Stimulated activated CD8-positive, alpha-beta memory T cell treated with anti-CD3 and anti-CD28 coated beads, Interleukin-7, amount 100 ng/mL, for 1 hour (primary cell): ENCODE measurements at regions not wholly inside any gene's neighbourhood (a gene's known extent, or its start where the extent isn't known, plus 50 kb on each side); places are given as distances from the start of the nearest gene placed in this dataset.
"Not testable (repeated sequence)": the region's sequence is repeated elsewhere in the genome, so short reads cannot be mapped to it uniquely, and the experiment has no call there.

ENCODE experiments used
- DNase-seq, 2 donors: peaks; one replicate each; pipeline ENCODE4 v3.0.0-alpha.2; 2020; ENCODE audit warnings: low read depth in 2 of 2

DNA sequence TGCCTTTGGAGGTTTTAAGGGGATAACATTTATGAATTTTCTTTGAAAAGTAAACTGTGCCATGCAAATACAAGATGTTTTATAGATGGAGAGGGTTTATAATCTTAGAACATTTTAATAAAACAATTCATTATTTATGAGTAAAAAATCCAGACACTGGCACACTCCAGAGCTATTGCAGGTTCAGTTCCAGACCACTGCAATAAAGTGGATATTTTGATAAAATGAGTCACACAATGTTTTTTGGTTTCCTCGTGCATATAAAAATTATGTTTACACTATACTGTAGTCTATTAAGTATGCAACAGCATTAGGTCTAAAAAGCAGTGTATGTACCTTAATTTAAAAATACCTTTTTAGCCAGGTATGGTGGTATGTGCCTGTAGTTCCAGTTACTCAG is 146.2 kb upstream of the ZBED5 start:
- DNase-seq, result no peak

DNA sequence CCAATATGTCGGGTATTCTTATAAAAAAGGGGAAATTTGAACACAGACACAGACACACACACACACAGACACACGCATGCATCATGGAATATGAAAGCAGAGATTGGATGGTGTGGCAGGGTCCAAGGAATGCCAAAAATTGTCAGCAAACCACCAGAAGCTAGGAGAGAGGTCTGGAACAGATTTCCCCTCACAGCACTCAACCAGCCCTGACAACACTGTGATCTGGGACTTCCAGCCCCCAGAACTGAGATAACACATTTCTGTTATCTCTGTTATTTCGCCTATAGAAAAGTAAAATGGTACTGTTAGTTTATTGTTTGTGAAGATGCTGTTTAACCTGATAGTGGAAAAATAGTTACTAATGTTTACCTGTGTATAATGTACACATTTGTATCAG is 145.4 kb upstream of the ZBED5 start:
- DNase-seq, result no peak

DNA sequence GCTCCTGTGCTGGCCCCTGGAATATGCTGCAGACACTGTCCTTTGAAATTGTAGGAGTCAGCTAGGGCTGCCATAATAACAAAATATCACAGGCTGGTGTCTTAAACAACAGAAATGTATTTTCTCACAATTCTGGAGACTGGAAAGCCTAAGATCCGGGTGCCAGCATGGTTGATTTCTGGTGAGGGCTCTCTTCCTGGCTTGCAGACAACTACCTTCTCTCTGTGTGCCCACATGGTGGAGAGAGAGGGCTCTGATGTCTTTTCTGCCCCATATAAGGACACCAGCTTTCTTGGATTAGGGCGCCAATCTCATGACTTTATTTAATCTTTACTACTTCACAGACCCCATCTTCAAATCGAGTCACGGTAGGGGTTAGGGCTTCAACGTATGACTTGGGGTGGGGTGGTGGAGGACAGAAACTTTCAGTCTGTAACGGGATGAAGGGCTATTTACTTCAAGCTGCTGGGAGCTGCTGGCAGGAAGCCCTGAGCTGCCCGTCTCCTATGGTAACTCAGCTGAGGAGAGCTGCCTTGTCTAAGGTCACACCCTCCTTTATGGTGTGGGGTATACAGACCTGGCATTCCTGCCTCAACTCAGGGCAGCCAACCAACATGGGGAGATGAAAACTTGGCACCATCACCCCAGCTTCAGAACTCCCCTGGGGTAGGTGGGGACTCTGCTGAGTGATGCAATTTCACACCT is 142.9 kb upstream of the ZBED5 start:
- no peak for DNase-seq

DNA sequence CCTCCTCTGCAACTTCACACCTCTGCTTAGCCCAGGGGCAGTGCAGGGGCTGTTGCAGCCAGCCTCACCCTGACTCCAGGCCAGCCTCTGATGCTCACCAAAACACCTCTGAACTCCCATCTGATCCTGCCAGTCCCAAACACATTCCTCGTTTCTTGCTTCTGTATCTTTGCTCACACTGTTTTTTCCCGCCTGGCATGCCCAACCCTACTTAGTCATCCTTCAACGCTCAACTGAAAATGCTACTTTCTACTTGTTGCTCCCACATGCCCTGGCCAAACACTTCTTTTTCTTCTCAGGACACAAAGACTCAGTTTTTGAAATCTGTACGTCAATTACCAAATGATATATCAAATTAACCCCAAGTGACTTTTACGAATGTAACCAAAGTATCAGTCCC is 140.8 kb upstream of the ZBED5 start:
- no peak for DNase-seq

DNA sequence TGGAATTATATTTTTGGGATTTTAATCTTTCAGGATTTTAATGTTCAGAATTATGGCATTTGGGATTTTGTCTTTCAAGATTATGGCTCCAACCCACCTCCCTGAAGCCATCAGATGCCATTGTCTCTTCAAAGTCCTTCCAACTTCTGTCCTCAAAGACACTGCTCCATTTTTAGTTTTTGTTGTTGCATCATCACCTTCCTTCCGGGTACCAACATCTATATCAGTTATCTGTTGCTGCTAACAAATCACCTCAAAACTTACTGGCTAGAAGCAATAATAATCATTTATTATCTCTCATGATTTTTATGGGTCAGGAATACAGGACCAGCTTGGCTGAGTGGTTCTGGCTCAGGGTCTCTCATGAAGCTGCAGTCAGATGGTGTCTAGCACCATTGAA is 138.8 kb upstream of the ZBED5 start:
- DNase-seq, result no peak

DNA sequence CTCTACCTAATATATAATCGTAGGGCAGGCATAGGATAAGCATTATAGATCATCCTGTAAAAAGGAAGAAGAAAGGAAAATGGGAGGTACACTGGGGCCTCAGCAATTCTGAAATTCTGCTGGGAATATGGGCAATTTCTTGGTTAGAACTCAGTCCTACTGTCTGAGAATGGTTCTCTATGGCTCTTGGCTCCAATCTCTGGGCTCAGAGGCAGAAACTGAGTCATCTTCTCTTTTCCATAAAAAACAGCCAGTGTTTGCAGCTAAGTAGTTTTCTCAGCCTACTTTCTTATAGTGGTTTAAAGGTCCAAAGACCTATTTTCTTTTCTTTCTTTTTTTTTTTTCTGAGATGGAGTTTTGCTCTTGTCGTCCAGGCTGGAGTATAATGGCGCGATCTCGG is 135.8 kb upstream of the ZBED5 start:
- DNase-seq, result no peak

DNA sequence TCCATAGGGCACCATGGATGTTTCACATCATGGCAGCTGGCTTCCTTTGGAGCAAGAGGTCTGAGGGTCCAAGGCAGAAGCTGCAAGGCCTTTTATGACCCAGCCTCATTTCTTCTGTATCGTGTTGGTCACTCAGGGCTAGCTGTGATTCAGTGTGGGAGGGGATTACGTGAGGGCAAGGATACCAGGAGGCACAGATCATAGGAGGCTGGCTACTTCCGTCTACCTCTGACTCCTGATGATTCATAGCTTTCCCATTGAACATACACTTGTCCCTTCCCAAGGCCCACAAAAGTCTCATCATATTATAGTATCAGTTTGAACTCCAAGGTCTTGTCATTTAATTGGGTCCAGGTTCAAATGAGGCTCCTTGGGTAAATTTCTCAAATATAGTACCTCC is 135.3 kb upstream of the ZBED5 start:
- no peak for DNase-seq

DNA sequence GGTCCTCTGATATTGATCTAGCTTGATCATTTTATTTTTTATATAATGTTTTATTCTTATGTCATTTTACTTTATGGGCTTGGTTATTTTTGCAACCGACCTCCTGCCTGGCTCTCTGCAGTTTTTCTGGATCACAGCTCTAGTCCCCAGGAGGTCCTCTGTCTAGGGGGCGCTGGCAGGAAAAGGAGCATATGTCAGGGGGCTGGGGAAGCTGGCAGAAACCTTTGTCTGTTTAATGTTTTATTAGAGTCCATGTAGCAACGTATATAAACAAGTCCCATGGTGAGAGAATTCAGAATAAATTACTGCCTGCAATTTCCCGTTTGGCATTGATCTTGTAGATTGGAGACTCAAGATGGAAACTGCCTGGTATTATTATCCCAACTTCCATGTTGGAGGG is 133.5 kb upstream of the ZBED5 start:
- DNase-seq, result no peak

DNA sequence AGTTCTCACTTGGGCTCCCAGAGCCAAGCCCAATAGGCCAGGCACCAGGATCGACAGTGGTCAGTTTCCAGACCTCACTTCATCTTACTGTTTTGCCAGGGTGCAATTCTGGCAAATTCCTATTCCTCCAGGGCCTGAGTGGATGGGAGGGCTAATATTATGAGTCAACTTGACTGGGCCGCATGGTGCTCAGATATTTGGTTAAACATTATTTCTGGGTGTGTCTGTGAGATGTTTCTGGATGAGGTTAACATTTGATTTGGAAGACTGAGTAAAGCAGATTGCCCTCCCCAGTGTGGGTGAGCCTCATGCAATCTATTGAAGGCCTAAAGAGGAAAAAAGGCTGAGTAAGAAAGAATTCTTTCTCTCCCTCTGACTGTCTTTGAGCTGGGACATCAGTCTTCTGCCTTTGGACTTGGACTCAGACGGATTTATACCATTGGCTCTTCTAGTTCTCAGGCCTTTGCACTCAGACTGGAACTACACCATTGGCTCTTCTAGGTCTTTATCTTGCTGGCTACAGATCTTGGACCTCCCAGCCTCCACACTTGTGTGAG is 132.9 kb upstream of the ZBED5 start:
- no peak for DNase-seq

DNA sequence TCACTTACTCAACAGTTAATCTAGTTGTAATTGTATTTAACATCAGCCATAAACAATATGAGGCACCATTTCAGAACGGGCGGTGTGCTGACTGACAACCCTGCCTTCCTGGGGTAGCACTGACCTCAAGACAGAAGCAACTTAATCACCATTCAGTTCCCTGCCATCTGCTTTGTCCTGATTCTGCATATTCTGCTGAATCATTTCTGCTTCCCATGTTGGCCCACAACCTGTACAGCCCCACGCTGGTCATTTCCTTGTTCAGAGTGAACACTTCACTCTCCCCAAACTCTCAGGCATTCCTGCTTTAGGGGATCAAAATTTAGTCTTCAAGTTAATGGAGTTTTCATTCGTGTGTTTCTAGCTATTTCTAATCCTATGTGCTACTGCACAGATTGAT is 132.3 kb upstream of the ZBED5 start:
- no peak for DNase-seq

DNA sequence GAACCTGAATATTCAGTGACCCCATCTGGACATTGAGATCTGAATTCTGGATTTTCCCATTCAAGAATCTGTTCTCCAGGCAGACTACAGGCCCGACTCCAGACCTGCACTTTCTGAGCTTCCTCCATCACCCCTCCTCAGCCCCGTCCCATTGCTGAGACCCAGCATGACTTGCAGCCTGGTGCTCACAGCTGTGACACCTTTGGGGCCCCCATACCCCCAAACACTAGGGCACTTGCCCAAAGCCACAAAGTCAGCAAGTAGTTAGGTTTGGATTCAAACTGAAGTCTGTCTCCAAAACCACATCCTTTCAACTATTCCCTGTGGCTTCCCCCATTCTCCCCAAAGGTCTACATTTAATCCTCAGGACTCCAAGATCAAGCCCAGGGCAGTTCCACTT is 128.2 kb upstream of the ZBED5 start:
- no peak for DNase-seq

DNA sequence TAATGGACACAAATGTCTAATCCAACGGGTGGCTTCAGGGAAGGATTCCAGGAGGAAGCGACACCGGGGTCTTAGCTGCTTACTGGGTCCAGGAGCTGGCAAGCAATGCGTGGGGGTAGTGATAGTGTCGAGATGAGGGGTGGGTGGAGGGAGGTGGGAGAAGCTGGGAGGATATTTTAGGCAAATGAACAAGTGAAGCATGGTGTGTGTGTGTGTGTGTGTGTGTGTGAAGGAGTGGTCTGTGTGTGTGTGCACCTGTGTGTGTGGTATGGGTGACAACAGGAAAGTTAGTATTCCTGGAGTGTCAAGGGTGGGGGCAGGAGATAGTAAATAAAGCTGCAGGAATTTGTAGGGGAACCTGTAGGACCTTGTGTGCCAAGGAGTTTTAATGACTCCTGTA is 126.9 kb upstream of the ZBED5 start:
- DNase-seq, result no peak

DNA sequence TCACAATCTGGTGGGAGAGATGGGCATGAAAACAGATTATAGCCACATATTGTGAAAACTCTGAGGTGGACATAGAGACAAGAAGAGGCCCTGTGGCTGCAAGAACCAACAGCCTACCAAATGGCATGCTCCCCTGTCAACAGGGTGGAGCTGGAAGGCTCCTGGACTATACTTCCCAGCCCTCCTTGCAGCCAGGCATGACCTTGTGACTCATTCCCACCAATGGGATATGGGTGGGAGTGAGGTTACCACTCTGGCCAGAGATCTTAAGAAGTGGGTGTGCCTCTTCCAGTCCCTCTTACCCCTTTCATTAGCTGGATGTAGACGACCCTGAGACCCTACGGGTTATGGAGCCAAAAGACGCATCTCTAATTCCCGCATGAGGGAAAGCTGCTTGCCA is 126.4 kb upstream of the ZBED5 start:
- DNase-seq, result no peak

DNA sequence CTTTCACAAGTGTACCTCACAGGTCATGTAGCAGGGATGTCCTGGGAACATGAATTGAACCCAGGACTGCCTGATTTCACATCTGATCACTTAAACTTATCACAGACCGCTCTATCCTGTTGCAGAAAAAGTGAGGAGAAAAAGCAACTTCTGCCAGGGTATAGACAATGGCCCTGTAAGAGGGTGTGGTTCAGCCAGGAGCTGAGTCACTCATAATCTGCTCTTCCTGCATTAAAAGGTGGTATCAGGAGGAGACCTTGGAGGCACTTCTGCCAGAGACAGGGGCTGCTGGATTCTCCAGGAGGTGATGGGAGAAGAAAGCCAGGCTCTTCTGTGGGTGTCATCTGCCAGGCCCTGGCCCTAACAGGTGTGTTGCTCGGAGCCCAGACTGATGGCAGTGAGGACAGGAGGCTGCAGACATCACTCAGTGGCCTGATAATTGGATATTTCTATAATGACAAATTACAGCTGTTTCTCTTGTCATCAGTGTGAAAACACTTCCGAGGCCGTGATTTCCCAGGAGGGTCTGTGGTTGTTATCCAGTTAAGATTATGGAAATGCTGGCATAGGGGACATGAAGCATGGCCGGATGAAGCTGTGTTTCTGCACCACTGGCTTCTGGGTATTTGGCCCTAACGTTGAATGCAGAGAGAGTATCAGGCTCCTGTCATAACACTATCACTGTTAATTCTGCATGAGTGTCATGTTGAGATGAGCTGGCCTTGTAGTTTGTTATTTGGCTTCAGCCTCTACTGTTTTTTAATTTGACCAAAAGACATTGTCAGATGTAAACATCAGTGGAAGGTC is 125.1 kb upstream of the ZBED5 start:
- DNase-seq, result no peak

DNA sequence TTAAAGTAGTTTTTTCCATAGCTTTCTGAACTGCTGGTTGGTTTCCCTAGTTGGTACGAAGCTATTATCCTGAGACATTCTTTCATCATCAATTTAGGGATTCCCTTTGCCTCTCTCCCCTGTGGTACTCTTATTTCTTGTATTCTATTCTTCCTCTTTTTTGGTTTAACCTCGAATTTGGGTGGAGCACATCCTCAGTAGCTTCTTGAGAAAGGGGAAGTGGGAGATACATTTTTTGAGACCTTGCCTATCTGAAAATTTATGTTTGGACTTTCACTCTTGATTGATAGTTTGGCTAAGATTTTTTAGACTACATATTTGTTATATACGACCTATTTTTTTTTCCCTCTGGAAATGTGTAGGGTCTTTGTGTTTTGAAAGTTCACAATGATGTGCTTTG is 121.7 kb upstream of the ZBED5 start:
- DNase-seq, result no peak

DNA sequence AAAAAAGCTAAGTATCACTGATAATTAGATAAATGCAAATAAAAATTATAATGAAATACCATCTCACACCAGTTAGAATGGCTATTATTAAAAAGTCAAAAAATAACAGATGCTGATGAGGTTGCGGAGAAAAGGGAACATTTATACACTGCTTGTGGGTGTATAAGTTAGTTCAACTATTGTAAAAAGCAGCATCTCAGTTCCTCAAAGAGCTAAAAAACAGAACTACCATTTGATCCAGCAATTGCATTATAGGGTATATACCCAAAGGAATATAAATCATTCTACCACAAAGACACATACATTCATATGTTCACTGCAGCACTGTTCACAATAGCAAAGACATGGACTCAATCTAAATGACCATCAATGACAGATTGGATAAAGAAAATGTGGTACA is 120.3 kb upstream of the ZBED5 start:
- DNase-seq, result no peak

DNA sequence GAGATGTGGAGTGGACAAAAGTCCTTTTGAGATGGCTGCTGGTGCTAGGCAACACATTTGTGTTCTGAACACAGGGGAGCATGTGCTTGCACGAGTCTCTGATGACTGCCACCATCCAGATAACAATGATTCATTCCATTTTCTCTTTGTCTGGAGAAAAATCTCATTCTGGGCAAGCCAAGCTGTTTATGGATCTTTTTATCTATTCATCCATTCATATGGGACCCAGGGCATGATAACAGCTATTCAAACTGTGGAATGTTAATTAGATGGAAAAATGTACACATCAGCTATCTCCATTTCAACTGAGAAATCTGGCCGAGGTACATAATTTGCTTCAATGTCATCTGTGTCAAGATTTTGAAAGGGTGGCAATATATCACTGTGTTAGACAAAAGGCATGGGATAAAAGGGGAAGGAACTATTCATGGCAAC is 117.5 kb upstream of the ZBED5 start:
- DNase-seq, result no peak

DNA sequence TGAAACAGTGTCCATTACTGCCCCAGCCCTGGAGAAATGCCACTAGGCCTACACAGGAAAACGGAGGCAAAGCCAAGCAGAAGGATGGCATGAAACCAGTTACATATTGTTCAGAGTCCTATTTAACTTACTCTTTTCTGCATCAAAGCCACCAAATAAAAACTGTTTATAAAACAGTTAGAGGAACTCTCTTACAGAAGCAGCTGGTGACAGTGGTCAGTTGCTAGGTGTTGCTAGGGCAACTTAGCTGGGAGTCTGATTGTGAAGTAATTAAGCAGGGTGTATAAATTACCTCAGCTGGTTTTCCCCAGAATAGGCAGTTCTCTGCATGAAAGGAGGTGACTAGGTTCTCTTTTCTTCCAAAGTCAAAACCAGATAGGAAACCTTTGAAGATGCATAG is 115.6 kb upstream of the ZBED5 start:
- no peak for DNase-seq

DNA sequence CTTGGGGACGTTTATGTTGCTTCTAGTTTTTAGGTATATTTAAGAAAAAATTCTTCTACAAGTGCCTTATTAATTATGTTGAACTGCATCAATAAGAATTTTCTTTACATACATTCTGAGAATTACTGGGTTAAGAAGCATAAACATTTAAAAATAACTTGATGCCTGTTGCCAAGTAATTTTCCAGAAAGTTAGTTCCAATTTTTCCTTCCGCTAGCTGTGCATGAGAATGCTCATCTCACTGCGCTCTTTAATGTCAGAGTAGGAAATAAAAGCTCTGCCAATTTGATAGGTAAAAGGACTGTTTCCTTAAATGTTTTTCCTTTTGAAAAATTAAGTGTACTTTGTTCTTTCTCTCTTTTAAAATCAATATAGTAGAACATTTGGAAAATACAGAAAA is 113.1 kb upstream of the ZBED5 start:
- no peak for DNase-seq

DNA sequence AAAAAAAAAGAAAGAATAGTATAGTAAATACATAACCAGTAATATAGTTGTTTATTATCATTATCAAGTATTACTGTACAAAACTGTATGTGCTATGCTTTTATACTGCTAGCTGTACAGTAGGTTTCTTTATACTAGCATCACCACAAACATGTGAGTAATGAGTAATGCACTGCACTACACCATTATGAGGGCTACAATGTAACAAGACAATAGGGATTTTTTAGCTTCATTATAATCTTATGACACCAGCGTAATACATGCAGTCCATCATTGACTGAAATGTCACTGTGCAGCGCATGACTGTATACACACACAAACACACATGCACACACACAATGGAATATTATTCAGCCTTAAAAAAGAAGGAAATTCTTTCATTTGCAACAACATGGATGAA is 111.5 kb upstream of the ZBED5 start:
- no peak for DNase-seq

DNA sequence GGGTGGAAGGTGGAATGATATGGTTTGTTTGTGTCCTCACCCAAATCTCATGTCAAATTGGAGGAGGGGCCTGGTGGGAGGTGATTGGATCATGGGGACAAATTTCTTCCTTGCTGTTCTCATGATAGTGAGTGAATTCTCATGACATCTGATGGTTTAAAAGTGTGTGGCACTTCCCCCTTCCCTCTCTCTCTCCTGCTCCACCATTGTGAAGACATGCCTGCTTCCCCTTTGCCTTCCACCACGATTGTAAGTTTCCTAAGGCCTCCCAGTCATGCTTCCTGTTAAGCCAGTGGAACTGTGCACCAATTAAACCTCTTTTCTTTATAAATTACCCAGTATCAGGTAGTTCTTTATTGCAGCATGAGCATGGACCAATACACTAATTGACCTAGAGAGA is 99.0 kb upstream of the ZBED5 start:
- not testable (repeated sequence) for DNase-seq

DNA sequence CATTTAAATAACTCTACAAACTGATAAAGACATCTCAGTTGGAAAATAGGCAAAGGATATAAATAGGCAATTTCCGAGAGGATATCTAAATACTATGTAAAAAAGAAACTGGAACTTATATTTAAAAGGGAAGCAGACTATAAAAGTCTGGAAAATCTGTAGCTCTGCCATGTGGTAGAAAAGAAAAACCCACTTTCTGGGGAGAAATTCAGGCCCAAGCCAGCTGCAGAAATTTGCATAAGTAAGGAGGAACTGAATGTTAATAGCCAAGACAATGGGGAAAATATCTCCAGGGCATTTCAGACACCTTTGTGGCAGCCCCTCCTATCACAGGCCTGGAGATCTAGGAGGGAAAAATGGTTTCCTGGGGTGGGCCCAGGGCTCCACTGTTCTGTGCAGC is 97.8 kb upstream of the ZBED5 start:
- no peak for DNase-seq

DNA sequence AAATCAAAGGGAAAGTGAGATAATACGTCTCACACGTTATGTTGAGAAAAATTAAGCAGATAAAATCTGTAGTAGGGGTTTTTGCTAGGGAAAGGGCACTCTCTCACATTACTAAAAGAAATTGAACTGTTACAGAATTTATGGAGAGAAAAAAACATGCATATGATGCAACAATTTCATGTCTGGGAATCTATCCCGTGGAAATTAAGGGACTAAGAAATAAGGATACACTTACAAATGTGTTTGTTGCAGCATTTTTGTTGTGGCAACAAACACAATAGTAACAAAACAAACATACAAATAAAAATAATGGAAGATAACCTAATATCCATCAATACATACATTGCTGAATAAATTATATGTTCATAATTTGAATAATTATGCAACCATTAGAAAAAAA is 96.3 kb upstream of the ZBED5 start:
- no peak for DNase-seq
